HepG2 (cell line): ENCODE measurements at regions not wholly inside any gene's neighbourhood (a gene's known extent, or its start where the extent isn't known, plus 50 kb on each side); places are given as distances from the start of the nearest gene placed in this dataset.

Experiments used
- ATAC-seq: fragments of 200-7000 bp; cut with Tn5 transposase; 3 replicates; pipeline ENCODE4 v1.9.1; 2020; ENCODE audit warnings: mild to moderate bottlenecking, moderate library complexity
- BruUV-seq: library from RNA; stranded (reverse); fragments of 400-500 nt; replicated peaks from 2 replicates; lab custom pipeline; 2021; lab: Mats Ljungman, UMichigan
- CTCF ChIA-PET: fragments of 300-600 bp; formaldehyde crosslinking; extraction: SDS; loops from one replicate; lab custom pipeline; 2021; ENCODE audit warnings: low total read pairs, inconsistent platforms, low intra/inter-chr PET ratio; lab: Yijun Ruan, JAX
- POLR2A ChIA-PET: fragments of 350-600 bp; sonication (Branson Sonifier 250); formaldehyde crosslinking; loops from one replicate; lab custom pipeline; 2020; ENCODE audit warnings: antibody characterized with exemption, inconsistent platforms; lab: Yijun Ruan, JAX
- DNase-seq: peaks from one replicate; pipeline ENCODE4 v3.0.0-alpha.2; 2015; ENCODE audit warnings: low spot score
- FAIRE-seq: peaks from 3 replicates; lab custom pipeline; 2011; peaks lifted over from hg19 to GRCh38; lab: Jason Lieb, UNC
- H2AFZ ChIP-seq: one replicate; pipeline ENCODE4 v1.6.1; 2011; ENCODE audit warnings: low read length, inconsistent platforms
- H3K27ac ChIP-seq: fragments of 300-600 bp; 3 replicates; pipeline ENCODE4 v1.8.0; 2011; ENCODE audit warnings: mixed run types, mild to moderate bottlenecking, mixed read lengths, low read length, inconsistent platforms; ENCODE audit not compliant: insufficient read depth; ENCODE audit errors: extremely low read length
- H3K27me3 ChIP-seq, 2 experiments: fragments of 200-600 bp in 1 of 2; 2 replicates in 1 of 2; 3 replicates in 1 of 2; pipeline versions ENCODE4 v1.6.0 to v1.8.0; 2011; ENCODE audit warnings: low read length in 2 of 2, mild to moderate bottlenecking in 2 of 2, moderate library complexity in 2 of 2, inconsistent platforms in 1 of 2; ENCODE audit not compliant: insufficient read depth in 2 of 2, control insufficient read depth in 1 of 2
- H3K36me3 ChIP-seq, 2 experiments: fragments of 200-600 bp in 1 of 2; replicated peaks in 1 of 2; 2 replicates in 1 of 2; 3 replicates in 1 of 2; pipeline versions ENCODE4 v1.5.1 to v1.8.0; 2011; ENCODE audit warnings: low read length in 2 of 2, inconsistent platforms in 1 of 2; ENCODE audit not compliant: insufficient read depth in 2 of 2, control insufficient read depth in 1 of 2
- H3K4me1 ChIP-seq: 2 replicates; pipeline ENCODE4 v1.5.1; 2012; ENCODE audit warnings: low read length, inconsistent platforms; ENCODE audit not compliant: insufficient read depth
- H3K4me2 ChIP-seq: 2 replicates; pipeline ENCODE4 v1.6.0; 2011; ENCODE audit warnings: low read depth, low read length, inconsistent platforms
- H3K4me3 ChIP-seq, 3 experiments: fragments of 200-600 bp in 1 of 3; sonication (generic), shearing (Covaris generic) in 1 of 3; replicated peaks in 1 of 3; 2 replicates each; pipeline ENCODE4 v1.5.1; 2011 to 2016; ENCODE audit warnings: low read length in 3 of 3, inconsistent platforms in 2 of 3, low read depth in 2 of 3, mild to moderate bottlenecking in 2 of 3, control low read depth in 1 of 3, mixed read lengths in 1 of 3; ENCODE audit not compliant: insufficient read depth in 1 of 3
- H3K79me2 ChIP-seq: one replicate; pipeline ENCODE4 v1.6.1; 2011; ENCODE audit warnings: low read length, inconsistent platforms; ENCODE audit not compliant: insufficient read depth
- H3K9ac ChIP-seq: 2 replicates; pipeline ENCODE4 v1.6.0; 2011; ENCODE audit warnings: mild to moderate bottlenecking, low read depth, low read length, inconsistent platforms; ENCODE audit not compliant: insufficient read depth
- H3K9me3 ChIP-seq: 2 replicates; pipeline ENCODE4 v1.5.1; 2012; ENCODE audit warnings: mild to moderate bottlenecking, low read length
- H4K20me1 ChIP-seq: 2 replicates; pipeline ENCODE4 v1.6.0; 2011; ENCODE audit warnings: inconsistent platforms, mild to moderate bottlenecking, low read length, moderate library complexity; ENCODE audit not compliant: insufficient read depth
- ATF3 ChIP-seq: sonication (generic); formaldehyde crosslinking; IDR thresholded peaks from 2 replicates; pipeline ENCODE4 v1.4.0; 2020; ENCODE audit warnings: missing genetic modification reagents
- CBX5 ChIP-seq: sonication (generic); formaldehyde crosslinking; IDR thresholded peaks from 2 replicates; pipeline ENCODE4 v1.4.0; 2020; ENCODE audit warnings: missing genetic modification reagents, borderline replicate concordance
- DDIT3 ChIP-seq: sonication (generic); formaldehyde crosslinking; IDR thresholded peaks from 2 replicates; pipeline ENCODE4 v1.4.0; 2020; ENCODE audit warnings: mild to moderate bottlenecking, missing genetic modification reagents
- ELF3 ChIP-seq: IDR thresholded peaks from 2 replicates; pipeline ENCODE4 v1.6.1; 2016; ENCODE audit warnings: missing genetic modification reagents, missing compliant biosample characterization
- MAX ChIP-seq: IDR thresholded peaks from 2 replicates; pipeline ENCODE4 v1.6.1; 2012; ENCODE audit warnings: inconsistent platforms
- MLXIP ChIP-seq: sonication (generic); formaldehyde crosslinking; IDR thresholded peaks from 2 replicates; pipeline ENCODE4 v1.9.0; 2021; ENCODE audit warnings: missing genetic modification reagents, borderline replicate concordance
- SMAD3 ChIP-seq: sonication (generic); formaldehyde crosslinking; IDR thresholded peaks from 2 replicates; pipeline ENCODE4 v1.4.0; 2020; ENCODE audit warnings: missing genetic modification reagents
- SNAPC2 ChIP-seq: sonication (generic); formaldehyde crosslinking; IDR thresholded peaks from 2 replicates; pipeline ENCODE4 v1.8.1; 2022; ENCODE audit warnings: mild to moderate bottlenecking, missing genetic modification reagents
- SNAPC5 ChIP-seq: sonication (generic); formaldehyde crosslinking; IDR thresholded peaks from 2 replicates; pipeline ENCODE4 v1.8.1; 2023; ENCODE audit warnings: mild to moderate bottlenecking, missing genetic modification reagents, borderline replicate concordance
- TBX3 ChIP-seq: fragments of 450-650 bp; IDR thresholded peaks from 2 replicates; pipeline ENCODE4 v1.6.1; 2017; ENCODE audit warnings: antibody characterized with exemption, mild to moderate bottlenecking, inconsistent platforms, borderline replicate concordance
- ZBTB7A ChIP-seq: sonication (generic); formaldehyde crosslinking; IDR thresholded peaks from 2 replicates; pipeline ENCODE4 v1.8.0; 2022; ENCODE audit warnings: mild to moderate bottlenecking, missing genetic modification reagents
- ZC3H13 ChIP-seq: sonication (generic); formaldehyde crosslinking; IDR thresholded peaks from 2 replicates; pipeline ENCODE4 v1.8.1; 2023; ENCODE audit warnings: mild to moderate bottlenecking, missing genetic modification reagents, moderate library complexity
- ZFAT ChIP-seq: sonication (generic); formaldehyde crosslinking; conservative IDR thresholded peaks from 2 replicates; pipeline ENCODE4 v1.8.1; 2023; ENCODE audit warnings: missing genetic modification reagents, inconsistent platforms
- ZNF30 ChIP-seq: sonication (generic); formaldehyde crosslinking; IDR thresholded peaks from 2 replicates; pipeline ENCODE4 v1.5.0; 2020; ENCODE audit warnings: mild to moderate bottlenecking, missing genetic modification reagents
- ZNF343 ChIP-seq: sonication (generic); formaldehyde crosslinking; IDR thresholded peaks from 2 replicates; pipeline ENCODE4 v1.4.0; 2020; ENCODE audit warnings: mild to moderate bottlenecking, missing genetic modification reagents
- ZSCAN31 ChIP-seq: sonication (generic); formaldehyde crosslinking; IDR thresholded peaks from 2 replicates; pipeline ENCODE4 v1.5.0; 2020; ENCODE audit warnings: low read depth, mild to moderate bottlenecking, missing genetic modification reagents
- WGBS: methylation state at CpG from one replicate; pipeline ENCODE4 v1.1.6; 2017; ENCODE audit warnings: low lambda C conversion rate; 5-methylcytosine and 5-hydroxymethylcytosine counted together
- in situ Hi-C: cut with HindIII; loops from 2 replicates; pipeline ENCODE4 v1.10.0; 2017; ENCODE audit warnings: low pct_unique_long_range_greater_than_20kb; ENCODE audit not compliant: extremely low pct_ligation_motif_present
- intact Hi-C: fragments of 100-400 bp; cut with micrococcal nuclease; formaldehyde crosslinking; loops from one replicate; pipeline ENCODE4 v1.10.0; 2022; ENCODE audit not compliant: unreplicated experiment
- TF ChIP-seq, protein P1 (sequence below): sonication (generic); formaldehyde crosslinking; IDR thresholded peaks from 2 replicates; pipeline ENCODE4 v1.8.1; 2022; ENCODE audit warnings: low read depth, mild to moderate bottlenecking, missing genetic modification reagents
- TF ChIP-seq, protein P2 (sequence below): sonication (generic); formaldehyde crosslinking; IDR thresholded peaks from 2 replicates; pipeline ENCODE4 v1.5.0; 2020; ENCODE audit warnings: mild to moderate bottlenecking, missing genetic modification reagents

DNA sequence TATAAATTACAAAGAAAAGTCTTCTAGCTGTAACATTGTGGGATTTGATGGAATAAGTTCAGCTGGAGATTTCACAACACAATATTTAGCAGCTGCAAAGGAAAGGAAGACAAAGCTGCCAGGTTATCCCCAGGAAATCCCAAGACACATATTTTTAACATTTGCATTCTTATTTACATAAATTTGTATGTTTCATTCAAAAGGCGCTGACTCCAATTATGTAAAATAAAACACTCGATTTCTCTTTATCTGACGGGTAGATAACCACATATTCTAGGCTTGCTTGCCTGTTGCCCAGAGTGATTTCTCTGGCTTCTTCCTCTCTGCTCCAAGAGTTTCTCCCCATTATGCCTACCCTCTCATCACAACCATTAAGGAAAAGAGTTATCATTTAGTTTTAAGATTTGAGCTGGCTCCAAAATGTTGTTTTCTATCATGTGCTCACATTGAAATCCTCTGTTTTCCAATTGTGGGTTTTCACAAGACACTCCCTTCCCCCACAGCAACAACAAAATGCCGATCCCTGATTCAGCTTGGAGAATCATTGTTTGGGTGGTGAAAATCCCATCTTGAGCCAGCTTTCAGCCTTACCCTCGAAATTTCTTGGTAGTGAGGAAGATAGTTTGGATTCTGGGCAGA is 128.2 kb upstream of the RASGEF1B start:
- DNase-seq (no peak), ATAC-seq (no peak)
- Histone ChIP-seq H3K79me2 (no peaks in the 10 kb centered on the region), H3K9ac (no peak overlapping the region), H3K4me3 (no peak overlapping the region), H3K9me3 (no peaks in the 10 kb centered on the region), H3K27ac (no peak overlapping the region), H4K20me1 (no peaks in the 10 kb centered on the region), H3K4me2 (no peak overlapping the region)
- intact Hi-C loops: no loop called here
- POLR2A ChIA-PET: no interaction called here
- TF ChIP-seq ELF3 (CRISPR knock-in tag) (no peak), ZBTB7A (no peak), ZNF30 (CRISPR knock-in tag) (no peak), SMAD3 (CRISPR knock-in tag) (no peak), ZC3H13 (CRISPR knock-in tag) (no peak), MAX (no peak), ZNF343 (no peak), ATF3 (no peak), MLXIP (CRISPR knock-in tag) (no peak), DDIT3 (CRISPR knock-in tag) (no peak), ZFAT (no peak), TBX3 (no peak), SNAPC5 (CRISPR knock-in tag) (no peak), SNAPC2 (CRISPR knock-in tag) (no peak), CBX5 (no peak), ZSCAN31 (CRISPR knock-in tag) (no peak)
- TF ChIP-seq, protein P1, sequence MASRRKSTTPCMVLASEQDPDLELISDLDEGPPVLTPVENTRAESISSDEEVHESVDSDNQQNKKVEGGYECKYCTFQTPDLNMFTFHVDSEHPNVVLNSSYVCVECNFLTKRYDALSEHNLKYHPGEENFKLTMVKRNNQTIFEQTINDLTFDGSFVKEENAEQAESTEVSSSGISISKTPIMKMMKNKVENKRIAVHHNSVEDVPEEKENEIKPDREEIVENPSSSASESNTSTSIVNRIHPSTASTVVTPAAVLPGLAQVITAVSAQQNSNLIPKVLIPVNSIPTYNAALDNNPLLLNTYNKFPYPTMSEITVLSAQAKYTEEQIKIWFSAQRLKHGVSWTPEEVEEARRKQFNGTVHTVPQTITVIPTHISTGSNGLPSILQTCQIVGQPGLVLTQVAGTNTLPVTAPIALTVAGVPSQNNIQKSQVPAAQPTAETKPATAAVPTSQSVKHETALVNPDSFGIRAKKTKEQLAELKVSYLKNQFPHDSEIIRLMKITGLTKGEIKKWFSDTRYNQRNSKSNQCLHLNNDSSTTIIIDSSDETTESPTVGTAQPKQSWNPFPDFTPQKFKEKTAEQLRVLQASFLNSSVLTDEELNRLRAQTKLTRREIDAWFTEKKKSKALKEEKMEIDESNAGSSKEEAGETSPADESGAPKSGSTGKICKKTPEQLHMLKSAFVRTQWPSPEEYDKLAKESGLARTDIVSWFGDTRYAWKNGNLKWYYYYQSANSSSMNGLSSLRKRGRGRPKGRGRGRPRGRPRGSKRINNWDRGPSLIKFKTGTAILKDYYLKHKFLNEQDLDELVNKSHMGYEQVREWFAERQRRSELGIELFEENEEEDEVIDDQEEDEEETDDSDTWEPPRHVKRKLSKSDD (CRISPR knock-in tag): no peak
- TF ChIP-seq, protein P2, sequence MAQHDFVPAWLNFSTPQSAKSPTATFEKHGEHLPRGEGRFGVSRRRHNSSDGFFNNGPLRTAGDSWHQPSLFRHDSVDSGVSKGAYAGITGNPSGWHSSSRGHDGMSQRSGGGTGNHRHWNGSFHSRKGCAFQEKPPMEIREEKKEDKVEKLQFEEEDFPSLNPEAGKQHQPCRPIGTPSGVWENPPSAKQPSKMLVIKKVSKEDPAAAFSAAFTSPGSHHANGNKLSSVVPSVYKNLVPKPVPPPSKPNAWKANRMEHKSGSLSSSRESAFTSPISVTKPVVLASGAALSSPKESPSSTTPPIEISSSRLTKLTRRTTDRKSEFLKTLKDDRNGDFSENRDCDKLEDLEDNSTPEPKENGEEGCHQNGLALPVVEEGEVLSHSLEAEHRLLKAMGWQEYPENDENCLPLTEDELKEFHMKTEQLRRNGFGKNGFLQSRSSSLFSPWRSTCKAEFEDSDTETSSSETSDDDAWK (CRISPR knock-in tag): no peak
- TF ChIP-seq, all 625 proteins: peak for 0
- no peaks in the 10 kb centered on the region for H3K27me3 ChIP-seq
- in situ Hi-C loops: no loop called here
- peaks cover 8% of the 10 kb centered on the region; the same call in 1 of the 2 replicates for H3K4me1 ChIP-seq
- H2AFZ ChIP-seq: no peak overlapping the region
- WGBS: 18% methylated on average over 5 of the region's 5 CpGs
- no peaks in the 10 kb centered on the region for H3K36me3 ChIP-seq
- CTCF ChIA-PET: no interaction called here
- FAIRE-seq: no peak
- BruUV-seq: no TSS peak
